Endothelial cell of umbilical vein (primary cell): ENCODE measurements at regions not wholly inside any gene's neighbourhood (a gene's known extent, or its start where the extent isn't known, plus 50 kb on each side); places are given as distances from the start of the nearest gene placed in this dataset.

Source experiments
- BruUV-seq: library from RNA; stranded (reverse); fragments of 400-500 nt; replicated peaks from 2 replicates; lab custom pipeline; 2021; lab: Mats Ljungman, UMichigan
- CTCF ChIA-PET: fragments of 300-600, 350-600 bp; sonication (Branson Sonifier 250); formaldehyde crosslinking; loops from one replicate; lab custom pipeline; 2021; ENCODE audit warnings: antibody characterized with exemption, inconsistent platforms; lab: Charles Lee
- POLR2A ChIA-PET: fragments of 300-600, 350-600 bp; sonication (Branson Sonifier 250); formaldehyde crosslinking; loops from one replicate; lab custom pipeline; 2021; ENCODE audit warnings: antibody characterized with exemption, inconsistent platforms; lab: Charles Lee
- DNase-seq: peaks from one replicate; pipeline ENCODE4 v3.0.0-alpha.2; 2011; ENCODE audit warnings: low read depth, low spot score
- FAIRE-seq: peaks from 2 replicates; lab custom pipeline; 2011; peaks lifted over from hg19 to GRCh38; lab: Jason Lieb, UNC
- H2AFZ ChIP-seq: 2 replicates; pipeline ENCODE4 v1.6.0; 2012; ENCODE audit warnings: low read depth, low read length, control low read depth, inconsistent platforms
- H3K27ac ChIP-seq: 2 replicates; pipeline ENCODE4 v1.5.1; 2011; ENCODE audit warnings: low read depth, mild to moderate bottlenecking, control low read depth, low read length, moderate library complexity; ENCODE audit not compliant: insufficient read depth
- H3K27me3 ChIP-seq, 2 experiments: 2 replicates each; pipeline versions ENCODE4 v1.6.0 to v1.6.1; 2011; ENCODE audit warnings: low read length in 2 of 2, mixed read lengths in 1 of 2; ENCODE audit not compliant: control insufficient read depth in 2 of 2, insufficient read depth in 2 of 2
- H3K36me3 ChIP-seq, 2 experiments: 2 replicates in 1 of 2; 3 replicates in 1 of 2; pipeline ENCODE4 v1.5.1; 2011; ENCODE audit warnings: low read length in 2 of 2, mild to moderate bottlenecking in 1 of 2, moderate library complexity in 1 of 2; ENCODE audit not compliant: control insufficient read depth in 2 of 2, insufficient read depth in 2 of 2; ENCODE audit errors: extremely low read depth in 1 of 2
- H3K4me1 ChIP-seq: 3 replicates; pipeline ENCODE4 v1.5.1; 2011; ENCODE audit warnings: mild to moderate bottlenecking, low read length; ENCODE audit not compliant: control insufficient read depth, insufficient read depth; ENCODE audit errors: extremely low read depth
- H3K4me2 ChIP-seq: 2 replicates; pipeline ENCODE4 v1.6.1; 2011; ENCODE audit warnings: low read length, control low read depth, mixed read lengths; ENCODE audit not compliant: insufficient read depth
- H3K4me3 ChIP-seq, 3 experiments: fragments of 200-600 bp in 1 of 3; sonication (generic), shearing (Covaris generic) in 1 of 3; replicated peaks in 1 of 3; 2 replicates each; pipeline ENCODE4 v1.5.1; 2011 to 2016; ENCODE audit warnings: control low read depth in 3 of 3, low read length in 3 of 3, mild to moderate bottlenecking in 2 of 3, inconsistent platforms in 1 of 3, low read depth in 1 of 3, moderate library complexity in 1 of 3; ENCODE audit not compliant: insufficient read depth in 1 of 3
- H3K79me2 ChIP-seq: 2 replicates; pipeline ENCODE4 v1.6.0; 2012; ENCODE audit warnings: low read length, inconsistent platforms; ENCODE audit not compliant: control insufficient read depth, insufficient read depth
- H3K9ac ChIP-seq: replicated peaks from 2 replicates; pipeline ENCODE3; 2011; ENCODE audit warnings: low read length, control low read depth; ENCODE audit not compliant: insufficient read depth; ENCODE audit errors: extremely low read depth
- H3K9me1 ChIP-seq: replicated peaks from 3 replicates; pipeline ENCODE4 v1.6.0; 2011; ENCODE audit warnings: mild to moderate bottlenecking, low read length; ENCODE audit not compliant: control insufficient read depth, insufficient read depth; ENCODE audit errors: extremely low read depth
- H3K9me3 ChIP-seq: replicated peaks from 2 replicates; pipeline ENCODE4 v1.5.1; 2012; ENCODE audit warnings: low read length, inconsistent platforms; ENCODE audit not compliant: control insufficient read depth, insufficient read depth
- H4K20me1 ChIP-seq: replicated peaks from 2 replicates; pipeline ENCODE3; 2011; ENCODE audit warnings: mild to moderate bottlenecking, low read length; ENCODE audit not compliant: control insufficient read depth, insufficient read depth; ENCODE audit errors: extremely low read depth
- EZH2 ChIP-seq: IDR thresholded peaks from 2 replicates; pipeline ENCODE4 v1.6.1; 2012; ENCODE audit warnings: borderline replicate concordance, low read depth, mild to moderate bottlenecking, moderate library complexity, low read length, inconsistent platforms; ENCODE audit not compliant: severe bottlenecking
- FOS ChIP-seq: IDR thresholded peaks from 2 replicates; pipeline ENCODE4 v1.6.1; 2011; ENCODE audit warnings: mild to moderate bottlenecking, low read length, moderate library complexity, borderline replicate concordance; ENCODE audit not compliant: insufficient read depth
- GATA2 ChIP-seq: IDR thresholded peaks from 2 replicates; pipeline ENCODE4 v1.7.0; 2011; ENCODE audit warnings: low read depth, mild to moderate bottlenecking, moderate library complexity, mixed read lengths, low read length; ENCODE audit not compliant: insufficient read length, insufficient read depth
- JUN ChIP-seq: IDR thresholded peaks from 2 replicates; pipeline ENCODE4 v1.6.1; 2011; ENCODE audit warnings: borderline replicate concordance, low read depth; ENCODE audit not compliant: insufficient read length, insufficient read depth
- MYC ChIP-seq: IDR thresholded peaks from one replicate; pipeline ENCODE4 v1.6.1; 2011; ENCODE audit warnings: mild to moderate bottlenecking, low read depth, low read length
- POLR2A ChIP-seq: IDR thresholded peaks from 2 replicates; pipeline ENCODE4 v1.6.1; 2012; ENCODE audit warnings: low read depth, mild to moderate bottlenecking, control low read depth, low read length
- POLR2AphosphoS5 ChIP-seq: IDR thresholded peaks from 2 replicates; pipeline ENCODE4 v1.6.1; 2012; ENCODE audit warnings: low read depth, mild to moderate bottlenecking, control low read depth, low read length, moderate library complexity; ENCODE audit not compliant: insufficient read depth
- dilution Hi-C: fragments of 300-500 bp; cut with MboI; formaldehyde crosslinking; loops from one replicate; pipeline ENCODE4 v1.15.0; 2019; ENCODE audit warnings: low sequenced_read_pairs; ENCODE audit not compliant: extremely low pct_ligation_motif_present
- intact Hi-C: fragments of 100-400 bp; cut with micrococcal nuclease; formaldehyde crosslinking; loops from one replicate; pipeline ENCODE4 v1.10.0; 2022
- TF ChIP-seq, protein P1 (sequence below), 2 donors: IDR thresholded peaks; 1 replicate in 1 of 2; 2 replicates in 1 of 2; pipeline ENCODE4 v1.5.1; 2011; ENCODE audit warnings: low read length in 2 of 2, mild to moderate bottlenecking in 2 of 2, moderate library complexity in 2 of 2, control low read depth in 1 of 2, inconsistent platforms in 1 of 2, low read depth in 1 of 2; ENCODE audit not compliant: insufficient read depth in 1 of 2; ENCODE audit errors: extremely low read depth in 1 of 2
- TF ChIP-seq, protein P2 (sequence below): IDR thresholded peaks from 2 replicates; pipeline ENCODE4 v1.6.1; 2011; ENCODE audit not compliant: insufficient read depth, insufficient read length

DNA sequence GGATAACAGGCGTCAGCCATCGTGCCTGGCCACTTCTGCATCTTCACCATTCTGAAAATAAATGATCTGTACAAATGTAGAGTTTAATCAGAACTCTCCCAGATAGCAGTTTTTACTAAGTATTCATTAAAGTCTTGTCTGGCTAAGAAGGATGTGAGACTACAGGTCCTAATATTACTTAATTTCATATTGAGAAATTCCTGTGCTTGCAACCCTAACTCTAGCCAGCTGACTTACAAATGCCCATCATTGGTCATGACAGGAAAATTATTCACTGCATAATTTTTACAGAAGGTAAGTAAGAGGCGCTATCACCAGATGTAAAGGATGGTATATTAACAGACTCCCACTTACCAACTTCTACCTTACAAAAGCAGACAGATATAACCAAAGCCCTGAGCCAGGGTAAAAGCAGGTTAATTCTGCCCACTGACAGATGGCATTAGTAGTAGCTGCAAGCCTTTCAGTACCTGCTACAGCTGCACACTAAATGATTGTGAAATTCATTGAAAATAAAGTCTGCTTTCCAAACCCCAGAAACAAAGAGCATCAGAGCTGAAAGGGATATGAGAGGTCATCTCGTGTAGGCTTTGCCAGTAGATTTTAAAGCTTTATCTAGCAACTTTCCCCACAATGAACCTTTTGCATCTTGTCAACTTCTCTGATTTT is 55.9 kb upstream of the FOXN2 start:
- CTCF ChIA-PET: interaction anchor here (1.3 kb wide), 1 partner anchor 26 kb away, joined by 3 read pairs; no protein-coding TSS in a partner anchor
- no peak for FAIRE-seq
- intact Hi-C loops: no loop called here

More for the DNA sequence above, 55.9 kb upstream of the FOXN2 start:
- no peaks in the 10 kb centered on the region for H3K9me3 ChIP-seq
- TF ChIP-seq POLR2A (no peak), EZH2 (no peak), POLR2AphosphoS5 (no peak), FOS (no peak), GATA2 (no peak), JUN (no peak), MYC (no peak)
- TF ChIP-seq, protein P1, sequence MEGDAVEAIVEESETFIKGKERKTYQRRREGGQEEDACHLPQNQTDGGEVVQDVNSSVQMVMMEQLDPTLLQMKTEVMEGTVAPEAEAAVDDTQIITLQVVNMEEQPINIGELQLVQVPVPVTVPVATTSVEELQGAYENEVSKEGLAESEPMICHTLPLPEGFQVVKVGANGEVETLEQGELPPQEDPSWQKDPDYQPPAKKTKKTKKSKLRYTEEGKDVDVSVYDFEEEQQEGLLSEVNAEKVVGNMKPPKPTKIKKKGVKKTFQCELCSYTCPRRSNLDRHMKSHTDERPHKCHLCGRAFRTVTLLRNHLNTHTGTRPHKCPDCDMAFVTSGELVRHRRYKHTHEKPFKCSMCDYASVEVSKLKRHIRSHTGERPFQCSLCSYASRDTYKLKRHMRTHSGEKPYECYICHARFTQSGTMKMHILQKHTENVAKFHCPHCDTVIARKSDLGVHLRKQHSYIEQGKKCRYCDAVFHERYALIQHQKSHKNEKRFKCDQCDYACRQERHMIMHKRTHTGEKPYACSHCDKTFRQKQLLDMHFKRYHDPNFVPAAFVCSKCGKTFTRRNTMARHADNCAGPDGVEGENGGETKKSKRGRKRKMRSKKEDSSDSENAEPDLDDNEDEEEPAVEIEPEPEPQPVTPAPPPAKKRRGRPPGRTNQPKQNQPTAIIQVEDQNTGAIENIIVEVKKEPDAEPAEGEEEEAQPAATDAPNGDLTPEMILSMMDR (IDR thresholded peaks at IDR 0.05; ENCODE audit: extremely low read depth in 1 of 2, insufficient read depth in 1 of 2, low read depth in 1 of 2, low read length in 2 of 2): no peak
- TF ChIP-seq, protein P2, sequence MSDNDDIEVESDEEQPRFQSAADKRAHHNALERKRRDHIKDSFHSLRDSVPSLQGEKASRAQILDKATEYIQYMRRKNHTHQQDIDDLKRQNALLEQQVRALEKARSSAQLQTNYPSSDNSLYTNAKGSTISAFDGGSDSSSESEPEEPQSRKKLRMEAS: no peak
- no peak overlapping the region for H3K27ac ChIP-seq
- H3K27me3 ChIP-seq: peaks cover 0 to 7% of the 10 kb centered on the region in 2 experiments
- no peaks in the 10 kb centered on the region for H3K9me1 ChIP-seq
- H3K79me2 ChIP-seq: no peaks in the 10 kb centered on the region
- H3K4me2 ChIP-seq: no peak overlapping the region
- H3K9ac ChIP-seq: no peak overlapping the region
- no peaks in the 10 kb centered on the region for H3K4me1 ChIP-seq
- no peak for DNase-seq
- H3K4me3 ChIP-seq: no peak overlapping the region
- no peaks in the 10 kb centered on the region for H3K36me3 ChIP-seq
- no peak overlapping the region for H2AFZ ChIP-seq
- dilution Hi-C loops: no loop called here
- POLR2A ChIA-PET: no interaction called here
- BruUV-seq: no TSS peak
- no peaks in the 10 kb centered on the region for H4K20me1 ChIP-seq
